ENCODE measurements at regions not wholly inside any gene's neighbourhood (a gene's known extent, or its start where the extent isn't known, plus 50 kb on each side); places are given as distances from the start of the nearest gene placed in this dataset.
A peak's percentile ranks its signal among the peaks of the same experiment; 100 is the strongest.
"Not testable (repeated sequence)": the region's sequence is repeated elsewhere in the genome, so short reads cannot be mapped to it uniquely, and the experiment has no call there.

- TF ChIP-seq, protein P1, sequence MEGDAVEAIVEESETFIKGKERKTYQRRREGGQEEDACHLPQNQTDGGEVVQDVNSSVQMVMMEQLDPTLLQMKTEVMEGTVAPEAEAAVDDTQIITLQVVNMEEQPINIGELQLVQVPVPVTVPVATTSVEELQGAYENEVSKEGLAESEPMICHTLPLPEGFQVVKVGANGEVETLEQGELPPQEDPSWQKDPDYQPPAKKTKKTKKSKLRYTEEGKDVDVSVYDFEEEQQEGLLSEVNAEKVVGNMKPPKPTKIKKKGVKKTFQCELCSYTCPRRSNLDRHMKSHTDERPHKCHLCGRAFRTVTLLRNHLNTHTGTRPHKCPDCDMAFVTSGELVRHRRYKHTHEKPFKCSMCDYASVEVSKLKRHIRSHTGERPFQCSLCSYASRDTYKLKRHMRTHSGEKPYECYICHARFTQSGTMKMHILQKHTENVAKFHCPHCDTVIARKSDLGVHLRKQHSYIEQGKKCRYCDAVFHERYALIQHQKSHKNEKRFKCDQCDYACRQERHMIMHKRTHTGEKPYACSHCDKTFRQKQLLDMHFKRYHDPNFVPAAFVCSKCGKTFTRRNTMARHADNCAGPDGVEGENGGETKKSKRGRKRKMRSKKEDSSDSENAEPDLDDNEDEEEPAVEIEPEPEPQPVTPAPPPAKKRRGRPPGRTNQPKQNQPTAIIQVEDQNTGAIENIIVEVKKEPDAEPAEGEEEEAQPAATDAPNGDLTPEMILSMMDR (conservative IDR thresholded peaks at IDR 0.05; ENCODE audit: low read length), result no peak
- DNase-seq (ENCODE audit: low read depth), result peak; percentile 34
- no peak overlapping the region for H3K4me3 ChIP-seq (ENCODE audit: low read length)
Measured at GRCh38 chr17:53628011-53628410, 194.7 kb upstream of the KIF2B start.

- DNase-seq (ENCODE audit: low read depth), result peak; percentile 67
- H3K4me3 ChIP-seq (ENCODE audit: low read length), result no peak overlapping the region
Measured at GRCh38 chr17:53627511-53627910, 195.2 kb upstream of the KIF2B start.

GRCh38 chr17:53626286-53626685 lies 196.4 kb upstream of the KIF2B start:
- H3K4me3 ChIP-seq (ENCODE audit: low read length), result no peak overlapping the region
- DNase-seq (ENCODE audit: low read depth), result peak; percentile 38
- TF ChIP-seq, protein P1 (conservative IDR thresholded peaks at IDR 0.05; ENCODE audit: low read length), result no peak

More at GRCh38 chr17:53627511-53627910, 195.2 kb upstream of the KIF2B start:
- TF ChIP-seq, protein P1 (conservative IDR thresholded peaks at IDR 0.05; ENCODE audit: low read length), result no peak

- no peak overlapping the region for H3K4me3 ChIP-seq (ENCODE audit: low read length)
- TF ChIP-seq, protein P1 (conservative IDR thresholded peaks at IDR 0.05; ENCODE audit: low read length), result no peak
- DNase-seq (ENCODE audit: low read depth), result no peak
Measured at GRCh38 chr17:53619025-53619424, 203.7 kb upstream of the KIF2B start.

- H3K4me3 ChIP-seq (ENCODE audit: low read length); DNase-seq (ENCODE audit: low read depth): not testable (repeated sequence)
Measured at GRCh38 chr17:53608208-53608607, 214.5 kb upstream of the KIF2B start.

DNA sequence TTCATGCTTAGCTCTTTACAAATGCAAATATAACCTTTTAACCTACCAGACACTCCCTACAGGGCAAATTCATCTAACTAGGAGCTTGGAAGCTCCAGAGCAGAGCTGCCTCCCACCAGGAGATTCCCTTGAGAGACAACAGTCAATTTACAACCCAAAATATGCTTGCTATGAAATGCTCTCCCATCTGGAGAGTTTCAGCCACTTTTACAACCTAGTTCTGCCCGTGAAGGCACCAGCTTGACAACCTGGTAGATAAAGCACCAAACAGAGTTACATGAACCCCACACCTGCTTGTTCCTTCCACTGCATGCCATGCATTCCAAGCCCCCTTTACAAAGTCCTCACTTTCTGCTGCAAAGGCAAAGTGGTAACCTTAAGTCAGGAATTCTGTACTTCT lies 215.3 kb upstream of the KIF2B start:
- H3K4me3 ChIP-seq (ENCODE audit: low read length), result no peak overlapping the region
- TF ChIP-seq, protein P1 (conservative IDR thresholded peaks at IDR 0.05; ENCODE audit: low read length), result no peak
- no peak for DNase-seq (ENCODE audit: low read depth)

DNA sequence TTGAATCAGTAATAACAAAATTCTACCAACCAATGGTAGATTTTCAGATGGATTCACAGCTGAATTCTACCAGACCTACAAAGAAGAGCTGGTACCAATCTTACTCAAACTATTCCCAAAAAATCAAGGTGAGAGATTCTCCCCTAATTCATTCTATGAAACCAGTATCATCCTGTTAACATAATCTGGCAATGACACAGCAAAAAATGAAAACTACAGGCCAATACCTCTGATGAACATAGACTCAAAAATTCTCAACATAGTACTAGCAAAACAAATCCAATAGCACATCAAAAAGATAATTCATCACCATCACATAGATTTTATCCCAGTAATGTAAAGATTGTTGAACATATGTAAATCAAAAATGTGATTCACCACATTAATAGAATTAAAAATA lies 234.4 kb upstream of the KIF2B start:
- no peak for DNase-seq (ENCODE audit: low read depth)
- TF ChIP-seq, protein P1 (conservative IDR thresholded peaks at IDR 0.05; ENCODE audit: low read length), result no peak
- H3K4me3 ChIP-seq (ENCODE audit: low read length), result no peak overlapping the region

GRCh38 chr17:53574038-53574437 lies 248.7 kb upstream of the KIF2B start:
- TF ChIP-seq, protein P1 (conservative IDR thresholded peaks at IDR 0.05; ENCODE audit: low read length), result no peak
- DNase-seq (ENCODE audit: low read depth), result no peak
- no peak overlapping the region for H3K4me3 ChIP-seq (ENCODE audit: low read length)

Measured in AG10803 (cell line).